Endodermal cell (in vitro differentiated cells): ENCODE measurements at regions not wholly inside any gene's neighbourhood (a gene's known extent, or its start where the extent isn't known, plus 50 kb on each side); places are given as distances from the start of the nearest gene placed in this dataset.

Source experiments
- DNase-seq: peaks from one replicate; pipeline ENCODE4 v3.0.0-alpha.2; 2017
- H3K27ac ChIP-seq: 2 replicates; pipeline ENCODE4 v1.5.1; 2013; ENCODE audit warnings: mild to moderate bottlenecking, low read depth, low read length, moderate library complexity
- H3K27me3 ChIP-seq: 2 replicates; pipeline ENCODE4 v1.6.1; 2013; ENCODE audit warnings: mild to moderate bottlenecking, low read length, moderate library complexity; ENCODE audit not compliant: insufficient read depth, control insufficient read depth, poor library complexity, severe bottlenecking
- H3K36me3 ChIP-seq: 2 replicates; pipeline ENCODE4 v1.7.0; 2013; ENCODE audit warnings: mild to moderate bottlenecking, low read length, moderate library complexity; ENCODE audit not compliant: control insufficient read depth, insufficient read depth
- H3K4me1 ChIP-seq: one replicate; pipeline ENCODE4 v1.7.0; 2013; ENCODE audit warnings: low read length; ENCODE audit not compliant: control insufficient read depth, insufficient read depth
- H3K4me3 ChIP-seq: 2 replicates; pipeline ENCODE4 v1.5.1; 2013; ENCODE audit warnings: mild to moderate bottlenecking, low read length, moderate library complexity
- H3K9ac ChIP-seq: 2 replicates; pipeline ENCODE4 v1.6.1; 2013; ENCODE audit warnings: mild to moderate bottlenecking, low read length, moderate library complexity; ENCODE audit not compliant: poor library complexity, severe bottlenecking; ENCODE audit errors: extremely low read depth
- H3K9me3 ChIP-seq: 2 replicates; pipeline ENCODE4 v1.6.1; 2013; ENCODE audit warnings: mild to moderate bottlenecking, low read length, moderate library complexity; ENCODE audit not compliant: control insufficient read depth
- H3K27ac Mint-ChIP-seq: 2 replicates; pipeline ENCODE4 v1.8.0; 2020; ENCODE audit warnings: mixed read lengths
- H3K27me3 Mint-ChIP-seq: 2 replicates; pipeline ENCODE4 v1.8.0; 2021; ENCODE audit warnings: mild to moderate bottlenecking, mixed read lengths; ENCODE audit not compliant: insufficient read depth
- H3K36me3 Mint-ChIP-seq: 2 replicates; pipeline ENCODE4 v1.8.0; 2020; ENCODE audit warnings: low read depth, mixed read lengths
- H3K4me1 Mint-ChIP-seq: 2 replicates; pipeline ENCODE4 v1.8.0; 2020; ENCODE audit warnings: mixed read lengths
- H3K4me3 Mint-ChIP-seq: 2 replicates; pipeline ENCODE4 v1.8.0; 2020; ENCODE audit warnings: mild to moderate bottlenecking, moderate library complexity, mixed read lengths
- H3K9me3 Mint-ChIP-seq: 2 replicates; pipeline ENCODE4 v1.8.0; 2020; ENCODE audit warnings: mild to moderate bottlenecking, mixed read lengths
- WGBS, 2 experiments: methylation state at CpG; one replicate each; pipeline versions ENCODE4 v1.1.5 to v1.1.7; 2013; ENCODE audit warnings: missing lambda C conversion rate in 2 of 2, mixed read lengths in 1 of 2; ENCODE audit not compliant: insufficient coverage in 1 of 2, insufficient read length in 1 of 2; 5-methylcytosine and 5-hydroxymethylcytosine counted together
- TF ChIP-seq, protein P1 (sequence below): fragments of 200-600 bp; sonication (generic); conservative IDR thresholded peaks from 2 replicates; pipeline ENCODE4 v1.5.0; 2021; ENCODE audit warnings: antibody characterized with exemption, mild to moderate bottlenecking

DNA sequence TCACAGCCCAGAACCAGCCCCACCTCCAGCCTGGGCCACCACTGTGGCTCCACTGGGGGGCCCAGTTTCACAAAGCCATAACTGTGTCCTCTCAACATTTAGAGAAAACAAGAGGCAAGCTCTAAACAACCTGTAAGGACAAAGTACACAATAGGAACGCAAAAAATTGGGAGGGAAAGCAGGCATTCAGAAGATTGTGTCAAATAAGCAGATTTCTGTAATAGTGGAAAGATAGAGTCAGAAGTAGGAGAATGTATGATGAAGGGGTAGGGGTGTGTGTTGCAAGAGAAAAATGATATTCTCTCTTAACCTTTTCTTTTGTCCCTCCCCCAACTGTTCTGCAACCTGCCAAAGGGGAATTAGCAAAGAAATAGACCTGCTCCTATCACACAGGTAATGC is 449.9 kb upstream of the NPVF start:
- no peak for DNase-seq

DNA sequence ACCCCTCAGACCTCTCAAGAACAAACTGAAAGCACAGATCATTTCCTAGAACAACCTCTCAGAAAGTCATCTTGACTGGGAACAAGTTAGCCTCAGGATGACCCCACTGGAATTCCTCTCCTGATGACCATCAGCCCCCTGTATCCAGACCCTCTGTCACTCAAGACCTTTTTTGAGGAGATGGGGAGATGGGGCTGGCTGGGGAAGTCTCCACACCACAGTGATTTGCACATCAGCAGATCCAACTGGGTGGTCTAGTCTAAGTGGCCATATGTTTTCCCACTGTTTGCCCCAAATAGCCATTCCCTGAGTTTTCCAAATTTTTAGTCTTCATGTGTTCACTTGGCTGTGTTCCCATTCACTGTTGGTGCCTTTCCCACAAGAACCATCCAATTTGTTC is 452.4 kb upstream of the NPVF start:
- Mint-ChIP-seq H3K4me3 (no peak overlapping the region), H3K9me3 (no peaks in the 10 kb centered on the region), H3K27ac (no peak overlapping the region), H3K4me1 (no peaks in the 10 kb centered on the region), H3K36me3 (no peaks in the 10 kb centered on the region), H3K27me3 (peaks cover 2% of the 10 kb centered on the region)
- Histone ChIP-seq H3K4me3 (no peak overlapping the region), H3K9me3 (no peaks in the 10 kb centered on the region), H3K4me1 (no peaks in the 10 kb centered on the region), H3K27ac (no peak overlapping the region), H3K27me3 (no peaks in the 10 kb centered on the region), H3K9ac (no peak overlapping the region), H3K36me3 (no peaks in the 10 kb centered on the region)
- TF ChIP-seq, protein P1, sequence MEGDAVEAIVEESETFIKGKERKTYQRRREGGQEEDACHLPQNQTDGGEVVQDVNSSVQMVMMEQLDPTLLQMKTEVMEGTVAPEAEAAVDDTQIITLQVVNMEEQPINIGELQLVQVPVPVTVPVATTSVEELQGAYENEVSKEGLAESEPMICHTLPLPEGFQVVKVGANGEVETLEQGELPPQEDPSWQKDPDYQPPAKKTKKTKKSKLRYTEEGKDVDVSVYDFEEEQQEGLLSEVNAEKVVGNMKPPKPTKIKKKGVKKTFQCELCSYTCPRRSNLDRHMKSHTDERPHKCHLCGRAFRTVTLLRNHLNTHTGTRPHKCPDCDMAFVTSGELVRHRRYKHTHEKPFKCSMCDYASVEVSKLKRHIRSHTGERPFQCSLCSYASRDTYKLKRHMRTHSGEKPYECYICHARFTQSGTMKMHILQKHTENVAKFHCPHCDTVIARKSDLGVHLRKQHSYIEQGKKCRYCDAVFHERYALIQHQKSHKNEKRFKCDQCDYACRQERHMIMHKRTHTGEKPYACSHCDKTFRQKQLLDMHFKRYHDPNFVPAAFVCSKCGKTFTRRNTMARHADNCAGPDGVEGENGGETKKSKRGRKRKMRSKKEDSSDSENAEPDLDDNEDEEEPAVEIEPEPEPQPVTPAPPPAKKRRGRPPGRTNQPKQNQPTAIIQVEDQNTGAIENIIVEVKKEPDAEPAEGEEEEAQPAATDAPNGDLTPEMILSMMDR = no peak
- DNase-seq = no peak

More for the DNA sequence above, 449.9 kb upstream of the NPVF start:
- no peaks in the 10 kb centered on the region for H3K9me3 ChIP-seq
- TF ChIP-seq, protein P1 = no peak
- peaks cover 2% of the 10 kb centered on the region for H3K27me3 Mint-ChIP-seq
- H3K9me3 Mint-ChIP-seq = no peaks in the 10 kb centered on the region
- H3K4me3 Mint-ChIP-seq = no peak overlapping the region
- no peak overlapping the region for H3K27ac ChIP-seq
- no peak overlapping the region for H3K27ac Mint-ChIP-seq
- WGBS, 2 experiments = 90 to 100% methylated on average over 1 of the region's 1 CpG
- no peak overlapping the region for H3K4me3 ChIP-seq
- H3K27me3 ChIP-seq = no peaks in the 10 kb centered on the region
- no peaks in the 10 kb centered on the region for H3K4me1 ChIP-seq
- no peaks in the 10 kb centered on the region for H3K4me1 Mint-ChIP-seq
- no peaks in the 10 kb centered on the region for H3K36me3 Mint-ChIP-seq
- no peaks in the 10 kb centered on the region for H3K36me3 ChIP-seq
- H3K9ac ChIP-seq = no peak overlapping the region

DNA sequence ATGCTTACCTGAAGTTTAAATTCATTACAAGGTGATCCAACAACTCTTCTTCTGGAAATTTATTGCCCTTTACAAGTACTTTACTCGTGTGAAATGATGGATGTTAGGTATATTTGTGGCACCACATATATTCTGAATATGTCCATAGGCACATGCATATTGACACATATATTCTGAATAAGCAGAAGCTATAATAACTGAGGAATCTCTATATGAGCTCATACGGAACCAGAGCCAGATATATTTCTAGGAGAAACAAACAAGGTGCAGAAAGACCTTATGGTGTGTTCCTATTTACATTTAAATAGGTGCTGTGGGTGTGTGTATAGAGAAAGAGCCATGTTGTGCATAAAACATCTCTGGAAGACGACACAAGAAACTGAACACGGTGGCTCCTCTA is 456.1 kb upstream of the NPVF start:
- H3K27ac ChIP-seq = no peak overlapping the region
- no peak overlapping the region for H3K4me3 Mint-ChIP-seq
- no peak overlapping the region for H3K9ac ChIP-seq
- H3K9me3 ChIP-seq = no peaks in the 10 kb centered on the region
- peaks cover 2% of the 10 kb centered on the region for H3K27me3 Mint-ChIP-seq
- H3K27ac Mint-ChIP-seq = no peak overlapping the region
- H3K4me3 ChIP-seq = no peak overlapping the region
- no peak for DNase-seq
- H3K36me3 Mint-ChIP-seq = no peaks in the 10 kb centered on the region
- H3K36me3 ChIP-seq = no peaks in the 10 kb centered on the region
- H3K4me1 Mint-ChIP-seq = no peaks in the 10 kb centered on the region
- no peaks in the 10 kb centered on the region for H3K9me3 Mint-ChIP-seq
- TF ChIP-seq, protein P1 = no peak
- WGBS, 2 experiments = 82 to 92% methylated on average over 2 to 3 of the region's 4 CpGs
- no peaks in the 10 kb centered on the region for H3K4me1 ChIP-seq
- no peaks in the 10 kb centered on the region for H3K27me3 ChIP-seq
